Mesodermal cell (in vitro differentiated cells): ENCODE measurements at regions not wholly inside any gene's neighbourhood (a gene's known extent, or its start where the extent isn't known, plus 50 kb on each side); places are given as distances from the start of the nearest gene placed in this dataset.
"Not testable (repeated sequence)": the region's sequence is repeated elsewhere in the genome, so short reads cannot be mapped to it uniquely, and the experiment has no call there.

Experiments used
- H3K27ac ChIP-seq: 2 replicates; pipeline ENCODE4 v1.7.0; 2013; ENCODE audit warnings: mild to moderate bottlenecking, low read depth, low read length, moderate library complexity; ENCODE audit not compliant: severe bottlenecking
- H3K36me3 ChIP-seq: 2 replicates; pipeline ENCODE4 v1.7.1; 2013; ENCODE audit warnings: mild to moderate bottlenecking, low read length, moderate library complexity; ENCODE audit not compliant: control insufficient read depth, insufficient read depth
- H3K4me1 ChIP-seq: one replicate; pipeline ENCODE4 v1.7.1; 2013; ENCODE audit warnings: mild to moderate bottlenecking, low read length; ENCODE audit not compliant: insufficient read depth, control insufficient read depth, poor library complexity, severe bottlenecking
- H3K4me3 ChIP-seq: 2 replicates; pipeline ENCODE4 v1.7.0; 2013; ENCODE audit warnings: low read length, control low read depth, mild to moderate bottlenecking; ENCODE audit not compliant: insufficient read depth, poor library complexity, severe bottlenecking; ENCODE audit errors: extremely low read depth
- H3K9me3 ChIP-seq: 2 replicates; pipeline ENCODE4 v1.7.1; 2013; ENCODE audit warnings: mild to moderate bottlenecking, low read length, moderate library complexity; ENCODE audit not compliant: control insufficient read depth
- WGBS, 2 experiments: methylation state at CpG; one replicate each; pipeline ENCODE4 v1.1.5; 2013; ENCODE audit warnings: missing lambda C conversion rate in 2 of 2; ENCODE audit not compliant: insufficient coverage in 2 of 2; 5-methylcytosine and 5-hydroxymethylcytosine counted together

DNA sequence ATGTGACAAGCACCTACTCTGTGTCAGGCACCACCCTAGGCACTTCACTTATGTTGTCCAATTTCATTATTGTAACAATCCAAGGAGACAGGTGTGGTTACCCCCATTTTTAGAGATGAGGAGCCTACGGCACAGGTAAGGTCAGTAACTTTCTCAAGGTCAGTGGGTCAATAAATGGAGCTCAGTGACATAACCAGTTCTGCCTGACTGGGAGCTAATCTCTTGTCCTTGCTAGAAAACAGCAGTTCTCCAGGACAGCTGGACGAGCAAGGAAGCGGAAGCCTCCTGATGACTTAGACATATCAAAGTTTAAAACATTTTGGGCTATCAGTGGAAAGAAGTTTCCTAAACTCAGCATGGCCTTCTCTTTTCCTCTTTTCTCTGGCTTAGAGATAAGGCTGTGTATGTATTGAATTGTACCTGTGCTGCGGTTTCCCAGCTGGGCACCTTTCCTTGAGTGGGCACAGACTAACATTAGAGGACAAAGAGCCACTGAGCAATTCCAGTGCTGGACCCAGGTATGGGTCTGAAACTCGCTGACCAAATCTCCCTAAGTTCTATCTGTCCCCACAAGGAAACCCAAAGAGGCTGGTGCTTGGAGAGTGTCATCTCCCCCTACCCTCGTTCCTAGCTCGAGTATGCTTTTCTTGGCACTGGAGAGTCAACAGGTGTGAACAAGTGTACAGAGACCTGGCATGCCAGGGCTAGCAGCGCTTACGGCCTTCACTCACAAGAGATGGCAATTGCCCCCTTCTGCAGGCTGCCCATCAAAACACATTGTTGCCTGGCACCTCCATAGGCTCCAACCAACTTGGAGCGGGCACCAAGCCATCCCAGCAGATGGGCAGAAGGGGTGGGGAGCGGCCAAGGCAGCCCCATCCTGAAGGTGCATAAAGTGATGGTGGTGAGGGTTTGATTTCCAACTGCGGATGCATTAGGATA is 456.1 kb upstream of the PROX1 start:
- Histone ChIP-seq H3K4me1 (no peaks in the 10 kb centered on the region), H3K4me3 (no peak overlapping the region), H3K27ac (no peak overlapping the region), H3K36me3 (no peaks in the 10 kb centered on the region), H3K9me3 (no peaks in the 10 kb centered on the region)
- 91 to 92% methylated on average over 5 to 7 of the region's 12 CpGs for WGBS, 2 experiments

DNA sequence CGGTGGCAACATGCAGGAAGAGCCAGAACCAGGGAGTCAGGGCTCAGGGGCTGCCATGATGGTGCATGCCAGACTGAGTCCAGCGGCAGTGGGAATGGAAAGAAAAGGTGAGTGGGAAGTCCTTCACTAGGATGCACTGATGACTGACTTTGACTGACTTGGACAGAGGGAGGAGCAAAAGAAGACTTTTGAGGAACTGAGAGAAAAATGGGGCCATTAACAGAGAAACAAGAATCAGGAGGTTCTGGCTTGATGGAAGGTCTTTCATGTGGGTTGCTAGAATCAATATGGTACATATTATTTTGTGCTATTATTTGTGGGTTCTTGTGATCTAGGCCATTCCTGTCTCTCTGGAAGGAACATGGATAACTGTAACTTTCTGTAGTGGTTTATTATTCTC is 454.6 kb upstream of the PROX1 start:
- Histone ChIP-seq H3K4me1 (no peaks in the 10 kb centered on the region), H3K9me3 (no peaks in the 10 kb centered on the region), H3K36me3 (no peaks in the 10 kb centered on the region), H3K27ac (no peak overlapping the region), H3K4me3 (no peak overlapping the region)
- 92% methylated on average over 2 of the region's 2 CpGs for WGBS, 2 experiments

DNA sequence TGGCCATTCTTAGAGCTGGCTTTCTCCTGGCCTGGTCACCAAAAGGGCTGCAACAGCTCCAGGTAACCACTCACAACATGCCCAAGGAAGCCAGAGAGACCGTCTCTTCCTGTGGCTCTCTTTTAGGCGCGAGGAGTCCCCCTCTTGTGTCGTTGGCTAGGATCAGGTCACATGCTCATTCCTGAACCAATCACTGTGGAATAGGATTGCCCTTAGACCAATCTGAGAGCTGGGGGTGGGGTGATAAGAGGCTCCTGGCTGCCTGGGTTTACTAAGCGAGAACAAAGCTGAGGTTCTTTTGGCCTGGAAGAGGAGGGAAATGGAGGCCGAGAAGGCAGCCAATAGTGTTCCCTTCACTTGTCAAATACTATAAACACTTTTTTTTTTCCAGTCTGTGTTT is 452.1 kb upstream of the PROX1 start:
- Histone ChIP-seq H3K9me3 (no peaks in the 10 kb centered on the region), H3K4me1 (no peaks in the 10 kb centered on the region), H3K4me3 (no peak overlapping the region), H3K27ac (no peak overlapping the region), H3K36me3 (no peaks in the 10 kb centered on the region)
- WGBS, 2 experiments = 95% methylated on average over 3 to 4 of the region's 6 CpGs

DNA sequence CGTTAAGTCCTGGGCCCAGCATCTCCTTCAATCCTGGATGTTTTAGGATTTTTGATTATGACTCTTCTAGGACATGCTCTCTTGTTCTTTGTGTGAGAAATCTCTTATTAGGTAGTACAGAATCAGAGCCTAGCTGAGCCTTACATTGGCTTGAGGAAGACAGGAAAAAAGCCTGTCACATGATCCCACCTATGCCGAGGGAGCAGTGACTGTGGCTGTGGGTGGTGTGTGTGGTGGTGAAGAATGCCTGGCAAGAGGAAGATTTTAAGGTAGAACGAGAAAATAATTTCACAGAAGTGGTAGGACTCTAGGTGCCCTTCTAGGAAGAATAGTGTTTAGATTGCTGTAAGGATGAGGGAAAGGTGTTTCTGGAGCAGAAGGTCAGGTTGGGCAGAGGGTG is 449.5 kb upstream of the PROX1 start:
- H3K27ac ChIP-seq = no peak overlapping the region
- no peak overlapping the region for H3K4me3 ChIP-seq
- no peaks in the 10 kb centered on the region for H3K36me3 ChIP-seq
- H3K4me1 ChIP-seq = no peaks in the 10 kb centered on the region
- H3K9me3 ChIP-seq = no peaks in the 10 kb centered on the region
- 78 to 100% methylated on average over 2 to 3 of the region's 3 CpGs for WGBS, 2 experiments

DNA sequence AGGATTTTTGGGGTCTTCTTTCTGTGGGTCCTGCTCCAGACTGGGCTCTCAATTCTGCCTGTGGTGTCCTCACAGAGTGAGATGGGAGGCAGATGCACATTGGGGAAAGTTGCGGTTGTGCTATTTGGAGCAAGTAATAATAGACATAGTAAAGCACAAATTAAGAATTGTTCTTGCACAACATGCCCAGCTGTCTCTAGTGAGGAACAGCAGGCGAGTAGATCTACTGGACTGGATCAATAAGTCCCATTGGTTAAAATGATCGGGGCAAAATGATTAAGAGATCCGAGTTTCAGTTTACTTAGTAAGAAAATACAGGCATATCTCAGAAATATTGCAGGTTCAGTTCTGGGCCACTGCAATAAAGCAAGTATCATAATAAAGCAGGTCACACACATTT is 448.3 kb upstream of the PROX1 start:
- 89% methylated on average over 3 of the region's 4 CpGs for WGBS, 2 experiments
- Histone ChIP-seq H3K36me3 (no peaks in the 10 kb centered on the region), H3K4me1 (no peaks in the 10 kb centered on the region), H3K9me3 (no peaks in the 10 kb centered on the region), H3K27ac (no peak overlapping the region), H3K4me3 (no peak overlapping the region)

DNA sequence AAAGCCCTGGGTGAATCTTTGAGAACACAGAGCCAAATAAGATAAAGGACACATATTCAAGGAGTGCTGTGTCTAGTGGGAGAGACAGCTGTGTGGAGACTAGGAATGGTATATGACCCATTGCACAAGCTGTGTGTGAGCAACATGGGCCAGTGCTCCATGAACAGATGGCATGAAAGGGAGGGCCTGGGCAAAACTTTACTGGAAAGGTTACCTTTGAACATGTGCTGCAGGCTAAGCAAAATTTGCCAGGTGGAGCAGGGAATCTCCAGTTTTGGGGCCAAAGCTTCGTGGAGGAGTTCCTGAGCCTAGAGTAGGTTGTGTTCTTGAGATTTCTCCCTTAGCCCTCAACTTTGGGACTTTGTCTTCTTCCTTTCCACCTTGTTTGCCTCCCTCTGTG is 446.1 kb upstream of the PROX1 start:
- Histone ChIP-seq H3K36me3 (no peaks in the 10 kb centered on the region), H3K27ac (no peak overlapping the region)
- no CpG with 5 or more reads among the region's 1 CpG for WGBS, 2 experiments

DNA sequence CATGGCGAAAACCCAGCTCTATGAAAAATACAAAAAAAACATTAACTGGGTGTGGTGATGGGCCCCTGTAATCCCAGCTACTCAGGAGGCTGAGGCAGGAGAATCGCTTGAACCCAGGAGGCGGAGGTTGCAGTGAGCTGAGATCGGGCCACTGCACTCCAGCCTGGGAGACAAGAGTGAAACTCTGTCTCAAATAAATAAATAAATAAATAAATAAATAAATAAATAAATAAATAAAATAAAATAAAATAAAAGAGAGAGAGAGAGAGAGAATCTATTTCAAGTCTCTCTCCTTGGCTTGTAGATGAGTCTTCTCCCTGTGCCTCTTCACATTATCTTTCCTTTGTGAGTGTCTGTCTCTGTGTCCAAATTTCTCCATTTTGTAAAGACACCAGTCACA is 442.6 kb upstream of the PROX1 start:
- H3K9me3 ChIP-seq, H3K27ac ChIP-seq, H3K36me3 ChIP-seq, H3K4me1 ChIP-seq, H3K4me3 ChIP-seq: not testable (repeated sequence)
- WGBS, 2 experiments = no CpG with 5 or more reads among the region's 4 CpGs

More for the DNA sequence above, 446.1 kb upstream of the PROX1 start:
- H3K4me1 ChIP-seq = no peaks in the 10 kb centered on the region
- H3K4me3 ChIP-seq = no peak overlapping the region
- H3K9me3 ChIP-seq = no peaks in the 10 kb centered on the region

DNA sequence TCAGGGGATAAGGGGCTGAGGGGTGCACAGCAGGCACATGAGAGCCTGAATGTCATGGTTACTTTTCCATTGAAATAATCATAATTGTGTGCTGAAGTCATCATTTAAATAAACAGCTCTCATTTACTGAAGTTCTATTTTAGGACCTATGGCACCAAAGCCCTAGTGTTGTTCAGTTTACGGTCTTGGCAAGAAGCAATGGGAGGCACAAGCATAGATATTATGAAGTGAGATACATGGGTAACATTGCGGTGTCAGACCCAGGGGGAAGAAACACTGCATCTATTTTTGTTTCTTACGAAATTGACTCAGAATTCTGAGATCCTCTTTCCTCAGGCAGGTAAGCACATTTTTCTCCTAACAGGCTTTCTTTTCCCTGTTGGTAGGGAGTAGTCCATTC is 437.8 kb upstream of the PROX1 start:
- Histone ChIP-seq H3K9me3 (no peaks in the 10 kb centered on the region), H3K4me3 (no peak overlapping the region), H3K36me3 (no peaks in the 10 kb centered on the region), H3K4me1 (no peaks in the 10 kb centered on the region), H3K27ac (no peak overlapping the region)
- WGBS, 2 experiments = 88 to 100% methylated on average over 1 of the region's 3 CpGs

DNA sequence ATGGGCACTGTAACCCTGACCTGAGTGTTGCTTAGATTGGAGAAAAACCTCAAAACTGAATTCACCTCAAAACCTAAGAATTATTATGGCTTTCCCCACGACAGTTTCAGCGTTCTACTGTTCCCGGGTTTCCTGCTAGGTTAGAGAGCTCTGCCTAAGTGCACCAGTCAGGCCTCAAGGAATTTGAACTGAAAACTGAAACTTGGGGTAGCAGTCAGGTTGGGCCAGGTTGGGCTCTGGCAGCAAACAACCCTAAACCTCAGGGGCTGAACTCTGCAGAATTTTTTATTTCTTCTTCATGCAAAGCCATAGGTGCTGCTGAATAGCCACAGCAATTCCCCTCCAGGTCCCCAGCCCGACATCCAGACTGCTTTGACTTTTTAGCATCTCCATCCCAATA is 437.0 kb upstream of the PROX1 start:
- no peak overlapping the region for H3K4me3 ChIP-seq
- no peak overlapping the region for H3K27ac ChIP-seq
- no peaks in the 10 kb centered on the region for H3K36me3 ChIP-seq
- 83 to 100% methylated on average over 1 to 4 of the region's 4 CpGs for WGBS, 2 experiments
- H3K9me3 ChIP-seq = no peaks in the 10 kb centered on the region
- H3K4me1 ChIP-seq = no peaks in the 10 kb centered on the region

DNA sequence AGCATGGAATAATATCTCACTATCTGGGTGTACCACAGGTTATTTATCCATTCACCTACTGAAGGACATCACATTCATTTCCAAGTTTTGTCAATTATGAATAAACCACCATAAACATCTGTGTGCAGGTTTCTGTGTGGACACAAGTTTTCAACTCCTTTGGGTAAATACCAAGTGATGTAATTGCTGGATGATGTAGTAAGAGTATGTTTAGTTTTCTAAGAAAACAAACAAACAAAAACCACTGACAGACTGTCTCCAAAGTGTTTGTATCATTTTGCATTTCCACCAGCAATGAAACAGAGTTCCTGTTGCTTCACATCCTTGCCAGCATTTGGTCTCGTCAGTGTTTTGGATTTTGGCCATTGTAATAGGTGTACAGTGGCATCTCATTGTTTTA is 435.7 kb upstream of the PROX1 start:
- Histone ChIP-seq H3K36me3 (no peaks in the 10 kb centered on the region), H3K4me3 (no peak overlapping the region), H3K27ac (no peak overlapping the region), H3K4me1 (no peaks in the 10 kb centered on the region), H3K9me3 (no peaks in the 10 kb centered on the region)
- WGBS, 2 experiments = no CpG with 5 or more reads among the region's 1 CpG

DNA sequence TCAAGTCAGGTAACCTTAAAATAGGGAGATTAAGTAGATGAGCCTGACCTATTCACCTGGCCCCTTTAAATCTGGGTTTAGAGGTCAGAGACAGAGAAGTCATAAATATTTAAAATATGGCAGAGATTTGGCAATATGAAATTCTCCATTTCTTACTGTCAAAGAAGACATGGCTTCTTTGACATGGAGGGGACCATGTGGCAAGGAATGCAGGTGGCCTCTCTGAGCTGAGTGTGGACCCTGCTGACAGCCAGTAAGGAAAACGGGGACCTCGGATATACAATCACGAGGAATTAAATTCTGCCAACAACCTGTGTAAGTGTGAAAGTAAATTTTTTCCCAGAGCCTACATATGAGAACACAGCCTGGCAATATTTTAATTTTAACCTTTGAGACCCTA is 427.5 kb upstream of the PROX1 start:
- Histone ChIP-seq H3K36me3 (no peaks in the 10 kb centered on the region), H3K4me3 (no peak overlapping the region), H3K4me1 (no peaks in the 10 kb centered on the region), H3K27ac (no peak overlapping the region), H3K9me3 (no peaks in the 10 kb centered on the region)
- no CpG with 5 or more reads among the region's 3 CpGs for WGBS, 2 experiments
